ENCODE measurements at regions not wholly inside any gene's neighbourhood (a gene's known extent, or its start where the extent isn't known, plus 50 kb on each side); places are given as distances from the start of the nearest gene placed in this dataset.

- no peaks in the 10 kb centered on the region for H3K9me2 ChIP-seq (replicated peaks; ENCODE audit: control insufficient read depth, low read length)
- H3F3A ChIP-seq (ENCODE audit: control insufficient read depth, insufficient read depth): no peaks in the 10 kb centered on the region
- no peaks in the 10 kb centered on the region for H4K20me1 ChIP-seq (ENCODE audit: control insufficient read depth, insufficient read depth, low read depth, low read length)
- H3K27ac ChIP-seq (ENCODE audit: low read depth, low read length): no peak overlapping the region
- H3K4me2 ChIP-seq (ENCODE audit: low read length): no peak overlapping the region
- no peaks in the 10 kb centered on the region for H3K27me3 ChIP-seq (ENCODE audit: control insufficient read depth, low read length)
- no peaks in the 10 kb centered on the region for H3K79me2 ChIP-seq (ENCODE audit: control insufficient read depth, low read length)
- H3K36me3 ChIP-seq (ENCODE audit: control insufficient read depth, low read length): no peaks in the 10 kb centered on the region
- peaks cover 4% of the 10 kb centered on the region; the same call in 1 of the 2 replicates for H3K9me3 ChIP-seq (ENCODE audit: control insufficient read depth, insufficient read depth, low read length)
- no peak for TF ChIP-seq CTCF (IDR thresholded peaks at IDR 0.05; ENCODE audit: low read depth, low read length, poor library complexity, severe bottlenecking)
- H3K4me3 ChIP-seq (ENCODE audit: low read length): no peak overlapping the region
- H3K4me1 ChIP-seq (ENCODE audit: control insufficient read depth, low read length): no peaks in the 10 kb centered on the region
Measured at GRCh38 chr12:87120440-87120839, 864.2 kb upstream of the MGAT4C start.

GRCh38 chr12:87119713-87120112, 863.5 kb upstream of the MGAT4C start:
- no peaks in the 10 kb centered on the region for H4K20me1 ChIP-seq (ENCODE audit: control insufficient read depth, insufficient read depth, low read depth, low read length)
- no peaks in the 10 kb centered on the region for H3K9me2 ChIP-seq (replicated peaks; ENCODE audit: control insufficient read depth, low read length)
- no peaks in the 10 kb centered on the region for H3K79me2 ChIP-seq (ENCODE audit: control insufficient read depth, low read length)
- H3K27me3 ChIP-seq (ENCODE audit: control insufficient read depth, low read length): no peaks in the 10 kb centered on the region
- H3K4me2 ChIP-seq (ENCODE audit: low read length): no peak overlapping the region
- no peaks in the 10 kb centered on the region for H3K36me3 ChIP-seq (ENCODE audit: control insufficient read depth, low read length)
- TF ChIP-seq EZH2phosphoT487 (IDR thresholded peaks at IDR 0.05; ENCODE audit: borderline replicate concordance, low read length) (no peak), CTCF (IDR thresholded peaks at IDR 0.05; ENCODE audit: low read depth, low read length, poor library complexity, severe bottlenecking) (no peak)
- no peaks in the 10 kb centered on the region for H3K4me1 ChIP-seq (ENCODE audit: control insufficient read depth, low read length)
- no peak overlapping the region for H3K27ac ChIP-seq (ENCODE audit: low read depth, low read length)
- peaks cover 4% of the 10 kb centered on the region; the same call in 1 of the 2 replicates for H3K9me3 ChIP-seq (ENCODE audit: control insufficient read depth, insufficient read depth, low read length)
- no peak overlapping the region for H3K4me3 ChIP-seq (ENCODE audit: low read length)
- H3F3A ChIP-seq (ENCODE audit: control insufficient read depth, insufficient read depth): no peaks in the 10 kb centered on the region

- H3K4me3 ChIP-seq (ENCODE audit: low read length): no peak overlapping the region
- H3K4me1 ChIP-seq (ENCODE audit: control insufficient read depth, low read length): no peaks in the 10 kb centered on the region
- H3K36me3 ChIP-seq (ENCODE audit: control insufficient read depth, low read length): no peaks in the 10 kb centered on the region
- no peak overlapping the region for H3K27ac ChIP-seq (ENCODE audit: low read depth, low read length)
- H3F3A ChIP-seq (ENCODE audit: control insufficient read depth, insufficient read depth): no peaks in the 10 kb centered on the region
- no peaks in the 10 kb centered on the region for H3K9me3 ChIP-seq (ENCODE audit: control insufficient read depth, insufficient read depth, low read length)
- no peaks in the 10 kb centered on the region for H3K27me3 ChIP-seq (ENCODE audit: control insufficient read depth, low read length)
- H3K9me2 ChIP-seq (replicated peaks; ENCODE audit: control insufficient read depth, low read length): no peaks in the 10 kb centered on the region
- no peaks in the 10 kb centered on the region for H4K20me1 ChIP-seq (ENCODE audit: control insufficient read depth, insufficient read depth, low read depth, low read length)
- no peaks in the 10 kb centered on the region for H3K79me2 ChIP-seq (ENCODE audit: control insufficient read depth, low read length)
- no peak overlapping the region for H3K4me2 ChIP-seq (ENCODE audit: low read length)
- TF ChIP-seq EZH2phosphoT487 (IDR thresholded peaks at IDR 0.05; ENCODE audit: borderline replicate concordance, low read length) (no peak), CTCF (IDR thresholded peaks at IDR 0.05; ENCODE audit: low read depth, low read length, poor library complexity, severe bottlenecking) (no peak)
Measured at GRCh38 chr12:87117526-87117925, 861.3 kb upstream of the MGAT4C start.

GRCh38 chr12:87116780-87117179, 860.6 kb upstream of the MGAT4C start:
- no peak overlapping the region for H3K4me3 ChIP-seq (ENCODE audit: low read length)
- no peaks in the 10 kb centered on the region for H3K4me1 ChIP-seq (ENCODE audit: control insufficient read depth, low read length)
- no peak overlapping the region for H3K4me2 ChIP-seq (ENCODE audit: low read length)
- no peak overlapping the region for H3K27ac ChIP-seq (ENCODE audit: low read depth, low read length)
- H3K9me3 ChIP-seq (ENCODE audit: control insufficient read depth, insufficient read depth, low read length): no peaks in the 10 kb centered on the region
- H3K9me2 ChIP-seq (replicated peaks; ENCODE audit: control insufficient read depth, low read length): no peaks in the 10 kb centered on the region
- no peaks in the 10 kb centered on the region for H3K79me2 ChIP-seq (ENCODE audit: control insufficient read depth, low read length)
- no peaks in the 10 kb centered on the region for H3K27me3 ChIP-seq (ENCODE audit: control insufficient read depth, low read length)
- no peaks in the 10 kb centered on the region for H3K36me3 ChIP-seq (ENCODE audit: control insufficient read depth, low read length)
- TF ChIP-seq CTCF (IDR thresholded peaks at IDR 0.05; ENCODE audit: low read depth, low read length, poor library complexity, severe bottlenecking) (no peak), EZH2phosphoT487 (IDR thresholded peaks at IDR 0.05; ENCODE audit: borderline replicate concordance, low read length) (no peak)
- no peaks in the 10 kb centered on the region for H4K20me1 ChIP-seq (ENCODE audit: control insufficient read depth, insufficient read depth, low read depth, low read length)
- no peaks in the 10 kb centered on the region for H3F3A ChIP-seq (ENCODE audit: control insufficient read depth, insufficient read depth)

All from DOHH2 (cell line).